T-cell (primary cell): ENCODE measurements at regions not wholly inside any gene's neighbourhood (a gene's known extent, or its start where the extent isn't known, plus 50 kb on each side); places are given as distances from the start of the nearest gene placed in this dataset.

Source experiments
- ATAC-seq, 4 experiments: fragments of 200-7000 bp in 3 of 4; fragments of 150-1000 bp in 1 of 4; cut with Tn5 transposase; replicated peaks in 1 of 4; 1 replicate in 3 of 4; 2 replicates in 1 of 4; pipeline ENCODE4 v1.10.0; 2021; ENCODE audit warnings: moderate library complexity in 3 of 4, mild to moderate bottlenecking in 2 of 4, moderate number of reproducible peaks in 1 of 4
- CTCF ChIA-PET, 2 donors: fragments of 300-600 bp; sonication (Branson Sonifier 250); formaldehyde crosslinking; loops; one replicate each; lab custom pipeline; 2022; ENCODE audit warnings: antibody characterized with exemption in 2 of 2; lab: Charles Lee
- POLR2A ChIA-PET, 2 donors: fragments of 300-600 bp; sonication (Branson Sonifier 250); formaldehyde crosslinking; loops; one replicate each; lab custom pipeline; 2022; ENCODE audit warnings: antibody characterized with exemption in 2 of 2; lab: Charles Lee
- DNase-seq, 35 experiments: peaks; one replicate each; pipeline versions ENCODE4 v3.0.0 to v3.0.0-alpha.2; 2013 to 2023
- H3K27ac ChIP-seq: one replicate; pipeline ENCODE4 v1.5.1; 2013; ENCODE audit warnings: low read length
- H3K27me3 ChIP-seq, 2 experiments: replicated peaks in 1 of 2; 1 replicate in 1 of 2; 2 replicates in 1 of 2; pipeline versions ENCODE4 v1.6.1 to v1.7.0; 2013; ENCODE audit warnings: low read length in 1 of 2, mixed read lengths in 1 of 2; ENCODE audit not compliant: control insufficient read depth in 2 of 2, insufficient read depth in 2 of 2; ENCODE audit errors: extremely low read depth in 1 of 2
- H3K36me3 ChIP-seq, 2 donors: 1 replicate in 1 of 2; 2 replicates in 1 of 2; pipeline versions ENCODE4 v1.6.1 to v1.7.0; 2013; ENCODE audit warnings: low read length in 1 of 2; ENCODE audit not compliant: control insufficient read depth in 2 of 2, insufficient read depth in 1 of 2; ENCODE audit errors: extremely low read depth in 1 of 2
- H3K4me1 ChIP-seq, 2 experiments: 1 replicate in 1 of 2; 2 replicates in 1 of 2; pipeline versions ENCODE4 v1.6.1 to v1.7.0; 2013; ENCODE audit warnings: low read length in 2 of 2, mixed read lengths in 1 of 2; ENCODE audit not compliant: insufficient read depth in 2 of 2, control insufficient read depth in 1 of 2; ENCODE audit errors: extremely low read depth in 1 of 2
- H3K4me3 ChIP-seq, 2 donors: 1 replicate in 1 of 2; 2 replicates in 1 of 2; pipeline versions ENCODE4 v1.5.1 to v1.7.0; 2013; ENCODE audit warnings: mild to moderate bottlenecking in 2 of 2, low read length in 1 of 2, moderate library complexity in 1 of 2; ENCODE audit not compliant: control insufficient read depth in 1 of 2; ENCODE audit errors: extremely low read depth in 1 of 2
- H3K9me3 ChIP-seq: 2 replicates; pipeline ENCODE4 v1.7.0; 2013
- H3K27ac Mint-ChIP-seq, 2 donors: one replicate each; pipeline ENCODE4 v1.8.0; 2020 to 2021; ENCODE audit warnings: mild to moderate bottlenecking in 2 of 2, mixed read lengths in 2 of 2
- H3K27me3 Mint-ChIP-seq, 2 donors: one replicate each; pipeline ENCODE4 v1.8.0; 2021 to 2022; ENCODE audit warnings: mixed read lengths in 2 of 2
- H3K36me3 Mint-ChIP-seq: one replicate; pipeline ENCODE4 v1.8.0; 2021; ENCODE audit warnings: mixed read lengths
- H3K4me1 Mint-ChIP-seq, 3 donors: one replicate each; pipeline ENCODE4 v1.8.0; 2020 to 2022; ENCODE audit warnings: mixed read lengths in 3 of 3, mild to moderate bottlenecking in 1 of 3
- H3K4me3 Mint-ChIP-seq, 3 donors: one replicate each; pipeline ENCODE4 v1.8.0; 2020 to 2022; ENCODE audit warnings: mild to moderate bottlenecking in 3 of 3, mixed read lengths in 3 of 3, moderate library complexity in 3 of 3
- H3K9me3 Mint-ChIP-seq, 3 donors: one replicate each; pipeline ENCODE4 v1.8.0; 2020 to 2022; ENCODE audit warnings: mixed read lengths in 3 of 3
- WGBS: methylation state at CpG from one replicate; pipeline ENCODE4 v1.1.5; 2013; ENCODE audit warnings: missing lambda C conversion rate; ENCODE audit not compliant: insufficient coverage; 5-methylcytosine and 5-hydroxymethylcytosine counted together

GRCh38 chr16:6057821-6058220 lies 960.2 kb upstream of the EEF2KMT start:
- no peaks in the 10 kb centered on the region for H3K36me3 Mint-ChIP-seq
- POLR2A ChIA-PET: no interaction called here
- no peak overlapping the region for H3K27ac Mint-ChIP-seq
- WGBS: 28% methylated on average over 2 of the region's 6 CpGs
- no peaks in the 10 kb centered on the region for H3K4me1 ChIP-seq
- no peak for DNase-seq
- no peak overlapping the region for H3K27ac ChIP-seq
- H3K27me3 ChIP-seq: no peaks in the 10 kb centered on the region
- H3K36me3 ChIP-seq: no peaks in the 10 kb centered on the region
- no peaks in the 10 kb centered on the region for H3K4me1 Mint-ChIP-seq
- H3K4me3 Mint-ChIP-seq: no peak overlapping the region
- H3K27me3 Mint-ChIP-seq: no peaks in the 10 kb centered on the region
- no peak overlapping the region for H3K4me3 ChIP-seq
- no peak for ATAC-seq
- H3K9me3 Mint-ChIP-seq: peaks cover 5 to 16% (median 5%) of the 10 kb centered on the region in 3 donors
- no peaks in the 10 kb centered on the region for H3K9me3 ChIP-seq
- CTCF ChIA-PET: no interaction called here

GRCh38 chr16:6048017-6048416 lies 950.4 kb upstream of the EEF2KMT start:
- Mint-ChIP-seq H3K4me3 (no peak overlapping the region), H3K9me3 (peaks cover 8 to 14% (median 9%) of the 10 kb centered on the region in 3 donors), H3K27ac (no peak overlapping the region), H3K4me1 (no peaks in the 10 kb centered on the region), H3K36me3 (no peaks in the 10 kb centered on the region), H3K27me3 (no peaks in the 10 kb centered on the region)
- Histone ChIP-seq H3K27me3 (no peaks in the 10 kb centered on the region), H3K4me1 (no peaks in the 10 kb centered on the region), H3K9me3 (no peaks in the 10 kb centered on the region), H3K36me3 (no peaks in the 10 kb centered on the region), H3K27ac (no peak overlapping the region), H3K4me3 (no peak overlapping the region)
- ATAC-seq: no peak
- DNase-seq: no peak
- CTCF ChIA-PET: no interaction called here
- POLR2A ChIA-PET: interaction anchor here in 1 of 2 donors (0.7 kb wide), 1 partner anchor 11 kb away, joined by 3 read pairs; no protein-coding TSS in a partner anchor
- WGBS: no CpG with 5 or more reads among the region's 3 CpGs

- H3K27ac ChIP-seq: no peak overlapping the region
- no peaks in the 10 kb centered on the region for H3K4me1 ChIP-seq
- H3K9me3 ChIP-seq: no peaks in the 10 kb centered on the region
- Mint-ChIP-seq H3K36me3 (no peaks in the 10 kb centered on the region), H3K4me1 (no peaks in the 10 kb centered on the region), H3K4me3 (no peak overlapping the region), H3K9me3 (peaks cover 9 to 17% (median 12%) of the 10 kb centered on the region in 3 donors), H3K27me3 (no peaks in the 10 kb centered on the region), H3K27ac (no peak overlapping the region)
- no peaks in the 10 kb centered on the region for H3K27me3 ChIP-seq
- no peaks in the 10 kb centered on the region for H3K36me3 ChIP-seq
- ATAC-seq (no peak), DNase-seq (no peak)
- WGBS: 75% methylated on average over 1 of the region's 3 CpGs
- CTCF ChIA-PET: no interaction called here
- POLR2A ChIA-PET: interaction anchor here in 1 of 2 donors (0.7 kb wide), 1 partner anchor 11 kb away, joined by 3 read pairs; no protein-coding TSS in a partner anchor
- no peak overlapping the region for H3K4me3 ChIP-seq
These were observed 949.7 kb upstream of the EEF2KMT start for GRCh38 chr16:6047325-6047724.

GRCh38 chr16:6038941-6039645 lies 941.5 kb upstream of the EEF2KMT start:
- no peaks in the 10 kb centered on the region for H3K27me3 ChIP-seq
- CTCF ChIA-PET: interaction anchor here in 1 of 2 donors (0.7 kb wide), 1 partner anchor 28 kb away, joined by 5 read pairs; no protein-coding TSS in a partner anchor
- 43% methylated on average over 1 of the region's 5 CpGs for WGBS
- Mint-ChIP-seq H3K9me3 (peaks cover 4 to 5% (median 5%) of the 10 kb centered on the region in 3 donors), H3K36me3 (no peaks in the 10 kb centered on the region), H3K27ac (no peak overlapping the region), H3K4me1 (no peaks in the 10 kb centered on the region), H3K27me3 (no peaks in the 10 kb centered on the region), H3K4me3 (no peak overlapping the region)
- no peaks in the 10 kb centered on the region for H3K36me3 ChIP-seq
- no peaks in the 10 kb centered on the region for H3K9me3 ChIP-seq
- H3K4me3 ChIP-seq: no peak overlapping the region
- H3K4me1 ChIP-seq: no peaks in the 10 kb centered on the region
- POLR2A ChIA-PET: no interaction called here
- ATAC-seq (no peak), DNase-seq (no peak)
- no peak overlapping the region for H3K27ac ChIP-seq

- H3K36me3 ChIP-seq: no peaks in the 10 kb centered on the region
- ChIA-PET CTCF (interaction anchor here in 1 of 2 donors (0.5 kb wide), 1 partner anchor 1894 kb away, joined by 3 read pairs; no protein-coding TSS in a partner anchor), POLR2A (no interaction called here)
- ATAC-seq: no peak
- no peak for DNase-seq
- no peak overlapping the region for H3K27ac ChIP-seq
- Mint-ChIP-seq H3K4me3 (no peak overlapping the region), H3K27ac (no peak overlapping the region), H3K36me3 (no peaks in the 10 kb centered on the region), H3K9me3 (peaks cover 3 to 5% (median 4%) of the 10 kb centered on the region in 3 donors), H3K4me1 (no peaks in the 10 kb centered on the region), H3K27me3 (no peaks in the 10 kb centered on the region)
- H3K27me3 ChIP-seq: no peaks in the 10 kb centered on the region
- H3K9me3 ChIP-seq: no peaks in the 10 kb centered on the region
- WGBS: no CpG with 5 or more reads among the region's 6 CpGs
- H3K4me3 ChIP-seq: no peak overlapping the region
- H3K4me1 ChIP-seq: no peaks in the 10 kb centered on the region
These were observed 937.6 kb upstream of the EEF2KMT start for GRCh38 chr16:6035161-6035560.

- DNase-seq (no peak), ATAC-seq (no peak)
- ChIA-PET CTCF (no interaction called here), POLR2A (no interaction called here)
- Histone ChIP-seq H3K4me3 (no peak overlapping the region), H3K36me3 (no peaks in the 10 kb centered on the region), H3K27me3 (no peaks in the 10 kb centered on the region), H3K27ac (no peak overlapping the region), H3K9me3 (no peaks in the 10 kb centered on the region), H3K4me1 (no peaks in the 10 kb centered on the region)
- no peaks in the 10 kb centered on the region for H3K27me3 Mint-ChIP-seq
- WGBS: no CpG with 5 or more reads among the region's 4 CpGs
- peaks cover 3 to 6% (median 5%) of the 10 kb centered on the region in 3 donors for H3K9me3 Mint-ChIP-seq
- no peak overlapping the region for H3K4me3 Mint-ChIP-seq
- no peak overlapping the region for H3K27ac Mint-ChIP-seq
- no peaks in the 10 kb centered on the region for H3K4me1 Mint-ChIP-seq
- no peaks in the 10 kb centered on the region for H3K36me3 Mint-ChIP-seq
These were observed 936.9 kb upstream of the EEF2KMT start for GRCh38 chr16:6034511-6034910.
